Retinal pigment epithelial cell (primary cell): ENCODE measurements at regions not wholly inside any gene's neighbourhood (a gene's known extent, or its start where the extent isn't known, plus 50 kb on each side); places are given as distances from the start of the nearest gene placed in this dataset.

Experiments used
- DNase-seq: peaks from one replicate; pipeline ENCODE4 v3.0.0-alpha.2; 2010; ENCODE audit warnings: low read depth
- H3K4me3 ChIP-seq: 2 replicates; pipeline ENCODE4 v1.5.1; 2011; ENCODE audit warnings: mild to moderate bottlenecking, low read length, control low read depth, moderate library complexity
- CTCF ChIP-seq: conservative IDR thresholded peaks from 2 replicates; pipeline ENCODE4 v1.5.1; 2011; ENCODE audit warnings: low read depth, low read length, control low read depth, inconsistent platforms

GRCh38 chr1:219987325-219987724 lies 59.0 kb upstream of the SLC30A10 start:
- no peak overlapping the region for H3K4me3 ChIP-seq
- TF ChIP-seq CTCF, result no peak

DNA sequence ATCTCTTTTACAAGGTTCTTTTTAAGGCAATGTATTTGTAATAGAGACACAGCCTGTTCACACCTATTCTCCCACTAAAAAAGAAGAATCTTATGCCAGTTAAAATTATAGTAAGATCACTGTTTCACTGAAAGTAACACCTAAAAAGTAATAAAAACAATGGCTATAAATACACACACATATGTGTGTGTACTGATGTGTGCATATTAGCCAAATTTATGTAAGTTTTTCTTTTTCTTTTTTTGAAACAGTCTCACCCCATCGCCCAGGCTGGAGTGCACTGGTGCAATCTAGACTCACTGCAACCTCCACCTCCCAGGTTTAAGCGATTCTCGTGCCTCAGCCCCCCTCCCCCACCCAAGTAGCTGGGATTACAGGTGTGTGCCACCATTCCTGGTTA lies 56.8 kb upstream of the SLC30A10 start:
- TF ChIP-seq CTCF, result no peak
- no peak overlapping the region for H3K4me3 ChIP-seq
- DNase-seq, result no peak

More at GRCh38 chr1:219987325-219987724, 59.0 kb upstream of the SLC30A10 start:
- DNase-seq, result no peak
